RWPE2 (cell line): ENCODE measurements at regions not wholly inside any gene's neighbourhood (a gene's known extent, or its start where the extent isn't known, plus 50 kb on each side); places are given as distances from the start of the nearest gene placed in this dataset.

Source experiments
- ATAC-seq: fragments of 200-7000 bp; cut with Tn5 transposase; 3 replicates; pipeline ENCODE4 v1.9.1; 2021; ENCODE audit warnings: low read depth
- DNase-seq: peaks from one replicate; pipeline ENCODE4 v3.0.0-alpha.2; 2020; ENCODE audit warnings: low spot score
- H3K27ac ChIP-seq: fragments of 450-650 bp; 2 replicates; pipeline ENCODE4 v1.5.1; 2017; ENCODE audit warnings: mild to moderate bottlenecking; ENCODE audit not compliant: poor library complexity, severe bottlenecking
- H3K27me3 ChIP-seq: fragments of 250-450 bp; sonication (Bioruptor Pico); 2 replicates; pipeline ENCODE4 v1.5.1; 2021; ENCODE audit warnings: mild to moderate bottlenecking, moderate library complexity; ENCODE audit not compliant: insufficient read depth, poor library complexity, severe bottlenecking
- H3K36me3 ChIP-seq: fragments of 250-450 bp; sonication (Bioruptor Pico); 2 replicates; pipeline ENCODE4 v1.5.1; 2020; ENCODE audit warnings: low read depth, mild to moderate bottlenecking, moderate library complexity
- H3K4me1 ChIP-seq: fragments of 250-450 bp; sonication (Bioruptor Pico); 2 replicates; pipeline ENCODE4 v1.5.1; 2021; ENCODE audit warnings: mild to moderate bottlenecking, moderate library complexity; ENCODE audit not compliant: insufficient read depth, poor library complexity, severe bottlenecking
- H3K4me3 ChIP-seq: fragments of 250-450 bp; sonication (Bioruptor Pico); 2 replicates; pipeline ENCODE4 v1.5.1; 2021; ENCODE audit warnings: mild to moderate bottlenecking, moderate library complexity; ENCODE audit not compliant: severe bottlenecking
- H3K9me3 ChIP-seq: fragments of 250-450 bp; sonication (Bioruptor Pico); 2 replicates; pipeline ENCODE4 v1.5.1; 2021; ENCODE audit warnings: mild to moderate bottlenecking, moderate library complexity; ENCODE audit not compliant: severe bottlenecking
- CTCF ChIP-seq: fragments of 450-650 bp; IDR thresholded peaks from one replicate; pipeline ENCODE4 v1.5.1; 2017; ENCODE audit warnings: mild to moderate bottlenecking, moderate library complexity; ENCODE audit not compliant: poor library complexity, severe bottlenecking

DNA sequence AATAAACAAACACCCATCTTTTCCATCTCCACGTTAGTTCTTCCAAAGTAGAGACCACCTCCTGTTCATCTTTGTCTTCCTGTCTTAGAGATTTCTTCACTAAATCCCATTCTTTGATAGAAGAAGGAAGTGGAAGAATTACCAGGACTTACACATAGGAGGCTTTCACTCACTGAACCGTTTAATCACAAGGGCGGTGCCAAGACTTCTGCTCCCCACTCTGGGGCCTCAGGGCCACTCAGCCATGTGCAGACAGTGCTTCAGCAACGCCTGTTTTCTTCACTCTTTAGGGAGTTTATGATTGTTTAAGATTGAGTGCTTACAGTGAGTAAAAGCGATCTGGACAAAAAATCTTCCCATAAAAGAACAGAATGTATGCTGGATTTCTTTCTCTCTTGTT lies 63.9 kb upstream of the SORCS3 start:
- Histone ChIP-seq H3K4me1 (peaks cover 7% of the 10 kb centered on the region), H3K36me3 (no peaks in the 10 kb centered on the region), H3K4me3 (no peak overlapping the region), H3K27ac (no peak overlapping the region), H3K9me3 (no peaks in the 10 kb centered on the region), H3K27me3 (no peaks in the 10 kb centered on the region)
- TF ChIP-seq CTCF, result no peak
- DNase-seq, result no peak
- ATAC-seq, result no peak

- H3K27me3 ChIP-seq, result no peaks in the 10 kb centered on the region
- TF ChIP-seq CTCF, result no peak
- ATAC-seq, result no peak
- no peaks in the 10 kb centered on the region for H3K36me3 ChIP-seq
- no peak overlapping the region for H3K4me3 ChIP-seq
- peaks cover 10% of the 10 kb centered on the region for H3K4me1 ChIP-seq
- no peaks in the 10 kb centered on the region for H3K9me3 ChIP-seq
- H3K27ac ChIP-seq, result no peak overlapping the region
- DNase-seq, result no peak
Observed at GRCh38 chr10:104577861-104578521, 63.1 kb upstream of the SORCS3 start.

GRCh38 chr10:104578671-104579070 lies 62.4 kb upstream of the SORCS3 start:
- ATAC-seq (no peak), DNase-seq (no peak)
- Histone ChIP-seq H3K27me3 (no peaks in the 10 kb centered on the region), H3K4me3 (no peak overlapping the region), H3K4me1 (peaks cover 10% of the 10 kb centered on the region), H3K9me3 (no peaks in the 10 kb centered on the region), H3K36me3 (no peaks in the 10 kb centered on the region), H3K27ac (no peak overlapping the region)
- TF ChIP-seq CTCF, result no peak

DNA sequence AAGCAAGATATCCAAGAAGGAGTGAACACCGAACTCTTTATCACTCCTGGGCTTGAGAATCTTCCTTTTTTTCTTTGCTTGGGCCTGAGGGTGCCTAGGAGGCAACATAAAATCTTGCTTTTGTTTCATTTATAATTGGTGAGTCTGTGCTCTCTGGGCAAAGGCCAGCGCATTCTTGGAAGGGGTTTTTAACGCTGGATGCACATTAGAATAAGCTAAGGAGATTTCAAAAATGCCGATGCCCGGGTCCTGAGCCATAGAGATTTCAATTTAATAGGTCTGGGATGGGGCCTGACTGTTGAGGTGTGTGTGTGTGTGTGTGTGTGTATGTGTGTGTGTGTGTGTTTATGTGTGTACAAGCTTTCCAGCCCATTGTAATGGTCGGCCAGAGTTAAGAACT lies 62.0 kb upstream of the SORCS3 start:
- no peak for DNase-seq
- Histone ChIP-seq H3K4me1 (peaks cover 10% of the 10 kb centered on the region), H3K27ac (no peak overlapping the region), H3K9me3 (no peaks in the 10 kb centered on the region), H3K4me3 (no peak overlapping the region), H3K27me3 (no peaks in the 10 kb centered on the region), H3K36me3 (no peaks in the 10 kb centered on the region)
- TF ChIP-seq CTCF, result no peak
- no peak for ATAC-seq

DNA sequence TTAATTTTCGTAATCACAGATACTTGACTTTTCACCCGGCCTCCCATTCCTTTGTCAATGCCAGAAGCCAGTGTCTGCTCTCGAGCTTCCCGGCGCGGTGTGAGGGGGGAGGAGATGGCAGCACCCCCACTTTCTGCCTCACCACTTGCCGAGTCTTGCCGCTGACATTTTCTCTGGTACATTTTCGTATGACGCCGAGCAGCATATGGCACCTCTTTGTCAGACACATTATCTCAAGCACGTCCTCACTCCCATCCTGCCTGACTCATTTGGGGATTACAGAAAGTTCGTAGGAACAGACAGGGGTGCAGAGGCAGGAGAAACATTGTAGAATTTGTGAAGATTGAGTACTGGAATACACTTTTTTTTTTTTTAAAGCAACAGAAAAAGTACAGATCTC lies 60.8 kb upstream of the SORCS3 start:
- H3K27me3 ChIP-seq, result no peaks in the 10 kb centered on the region
- H3K4me1 ChIP-seq, result peaks cover 10% of the 10 kb centered on the region
- DNase-seq, result no peak
- no peak for TF ChIP-seq CTCF
- no peaks in the 10 kb centered on the region for H3K9me3 ChIP-seq
- H3K4me3 ChIP-seq, result no peak overlapping the region
- no peaks in the 10 kb centered on the region for H3K36me3 ChIP-seq
- no peak for ATAC-seq
- H3K27ac ChIP-seq, result no peak overlapping the region
